Type B pancreatic cell (in vitro differentiated cells): ENCODE measurements at regions not wholly inside any gene's neighbourhood (a gene's known extent, or its start where the extent isn't known, plus 50 kb on each side); places are given as distances from the start of the nearest gene placed in this dataset.

Source experiments
- DNase-seq: peaks from one replicate; pipeline ENCODE4 v3.0.0; 2021; ENCODE audit warnings: mixed read lengths; ENCODE audit not compliant: unreplicated experiment; ENCODE audit errors: extremely low spot score
- H3K27ac Mint-ChIP-seq: 2 replicates; pipeline ENCODE4 v1.8.0; 2021; ENCODE audit warnings: mild to moderate bottlenecking, mixed read lengths
- H3K27me3 Mint-ChIP-seq: 2 replicates; pipeline ENCODE4 v1.8.0; 2021; ENCODE audit warnings: mixed read lengths
- H3K36me3 Mint-ChIP-seq: 2 replicates; pipeline ENCODE4 v1.8.0; 2021; ENCODE audit warnings: mixed read lengths
- H3K4me1 Mint-ChIP-seq: one replicate; pipeline ENCODE4 v1.8.0; 2021; ENCODE audit warnings: mixed read lengths; ENCODE audit not compliant: unreplicated experiment
- H3K4me3 Mint-ChIP-seq: 2 replicates; pipeline ENCODE4 v1.8.0; 2021; ENCODE audit warnings: mild to moderate bottlenecking, mixed read lengths
- H3K9me3 Mint-ChIP-seq: 2 replicates; pipeline ENCODE4 v1.8.0; 2021; ENCODE audit warnings: mixed read lengths
- TF ChIP-seq, protein P1 (sequence below): fragments of 200-600 bp; sonication (generic); conservative IDR thresholded peaks from 2 replicates; pipeline ENCODE4 v1.5.0; 2021; ENCODE audit warnings: antibody characterized with exemption, mild to moderate bottlenecking

DNA sequence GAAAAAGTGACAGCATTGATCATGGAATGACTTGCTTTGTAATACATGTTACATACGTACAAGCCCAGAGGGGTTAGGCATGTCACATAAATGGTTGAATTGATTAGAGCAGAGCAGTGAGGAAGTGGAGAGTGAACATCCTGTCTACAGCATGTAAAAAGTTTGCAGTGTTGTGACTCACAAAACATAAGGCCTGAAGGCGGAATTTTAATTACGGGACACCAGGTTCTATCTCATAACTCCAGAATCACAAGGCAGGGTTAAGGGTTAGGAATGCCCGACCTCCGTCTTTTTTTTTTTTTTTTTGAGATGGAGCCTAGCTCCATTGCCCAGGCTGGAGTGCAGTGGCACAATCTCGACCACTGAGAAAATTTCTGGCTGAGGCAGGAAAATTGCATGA, 83.9 kb downstream of the MUC16 start:
- Mint-ChIP-seq H3K9me3 (peaks cover 8% of the 10 kb centered on the region), H3K27me3 (no peaks in the 10 kb centered on the region), H3K4me3 (no peak overlapping the region), H3K36me3 (peaks cover 35% of the 10 kb centered on the region), H3K4me1 (no peaks in the 10 kb centered on the region), H3K27ac (no peak overlapping the region)
- TF ChIP-seq, protein P1, sequence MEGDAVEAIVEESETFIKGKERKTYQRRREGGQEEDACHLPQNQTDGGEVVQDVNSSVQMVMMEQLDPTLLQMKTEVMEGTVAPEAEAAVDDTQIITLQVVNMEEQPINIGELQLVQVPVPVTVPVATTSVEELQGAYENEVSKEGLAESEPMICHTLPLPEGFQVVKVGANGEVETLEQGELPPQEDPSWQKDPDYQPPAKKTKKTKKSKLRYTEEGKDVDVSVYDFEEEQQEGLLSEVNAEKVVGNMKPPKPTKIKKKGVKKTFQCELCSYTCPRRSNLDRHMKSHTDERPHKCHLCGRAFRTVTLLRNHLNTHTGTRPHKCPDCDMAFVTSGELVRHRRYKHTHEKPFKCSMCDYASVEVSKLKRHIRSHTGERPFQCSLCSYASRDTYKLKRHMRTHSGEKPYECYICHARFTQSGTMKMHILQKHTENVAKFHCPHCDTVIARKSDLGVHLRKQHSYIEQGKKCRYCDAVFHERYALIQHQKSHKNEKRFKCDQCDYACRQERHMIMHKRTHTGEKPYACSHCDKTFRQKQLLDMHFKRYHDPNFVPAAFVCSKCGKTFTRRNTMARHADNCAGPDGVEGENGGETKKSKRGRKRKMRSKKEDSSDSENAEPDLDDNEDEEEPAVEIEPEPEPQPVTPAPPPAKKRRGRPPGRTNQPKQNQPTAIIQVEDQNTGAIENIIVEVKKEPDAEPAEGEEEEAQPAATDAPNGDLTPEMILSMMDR, result no peak
- DNase-seq, result no peak

DNA sequence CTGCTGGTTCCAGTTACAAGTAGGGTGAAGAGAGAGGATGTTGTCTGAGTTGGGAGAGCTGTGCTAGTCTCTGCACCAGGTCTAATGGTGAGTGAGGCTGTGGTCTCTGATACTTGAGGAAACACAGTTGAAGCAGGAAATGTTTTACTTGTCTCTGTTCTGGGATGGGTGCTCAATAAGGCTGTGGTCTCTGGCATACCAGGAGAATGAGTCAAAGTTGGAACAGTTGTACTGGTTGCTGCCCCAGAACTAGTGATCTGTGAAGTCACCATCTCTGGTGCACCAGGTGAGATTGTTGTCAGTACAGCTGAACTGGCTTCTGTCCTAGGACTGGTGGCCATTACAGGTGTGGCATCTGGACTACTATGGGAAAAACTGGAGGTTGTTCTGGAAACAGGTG, 74.7 kb downstream of the MUC16 start:
- peak overlapping the region; percentile 27 for H3K4me3 Mint-ChIP-seq
- H3K36me3 Mint-ChIP-seq, result peaks cover 47% of the 10 kb centered on the region
- H3K4me1 Mint-ChIP-seq, result no peaks in the 10 kb centered on the region
- TF ChIP-seq, protein P1, result no peak
- H3K27me3 Mint-ChIP-seq, result no peaks in the 10 kb centered on the region
- DNase-seq, result no peak
- H3K27ac Mint-ChIP-seq, result peak overlapping the region; percentile 67
- H3K9me3 Mint-ChIP-seq, result peaks cover 19% of the 10 kb centered on the region

DNA sequence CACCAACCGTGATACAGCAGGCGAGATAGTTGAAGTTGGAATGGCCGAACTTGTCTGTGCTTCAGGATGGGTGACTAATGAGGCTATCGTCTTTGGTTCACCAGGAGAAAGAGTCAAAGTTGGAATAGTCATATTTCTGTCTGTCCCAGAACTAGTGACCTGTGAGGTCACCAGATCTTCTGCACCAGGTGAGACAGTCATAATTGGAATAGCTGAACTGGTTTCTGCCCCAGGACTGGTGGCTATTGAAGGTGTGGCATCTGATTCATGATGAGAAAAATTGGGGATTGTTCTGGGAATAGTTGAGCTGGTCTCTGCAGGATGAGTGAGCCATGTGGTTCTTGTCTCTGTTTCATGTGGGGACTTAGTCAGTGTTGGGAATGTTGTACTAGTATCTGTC, 71.6 kb downstream of the MUC16 start:
- H3K4me3 Mint-ChIP-seq, result no peak overlapping the region
- no peaks in the 10 kb centered on the region for H3K4me1 Mint-ChIP-seq
- H3K9me3 Mint-ChIP-seq, result peaks cover 19% of the 10 kb centered on the region
- no peak for DNase-seq
- H3K27me3 Mint-ChIP-seq, result no peaks in the 10 kb centered on the region
- H3K36me3 Mint-ChIP-seq, result peaks cover 51% of the 10 kb centered on the region
- TF ChIP-seq, protein P1, result no peak
- H3K27ac Mint-ChIP-seq, result peak overlapping the region; percentile 46
